K562 (cell line): ENCODE measurements at regions not wholly inside any gene's neighbourhood (a gene's known extent, or its start where the extent isn't known, plus 50 kb on each side); places are given as distances from the start of the nearest gene placed in this dataset.
A peak's percentile ranks its signal among the peaks of the same experiment; 100 is the strongest.

Experiments
- ELF4 ChIP-seq: fragments of 450-650 bp; formaldehyde crosslinking; IDR thresholded peaks from 2 replicates; pipeline ENCODE4 v1.4.0; 2022; ENCODE audit warnings: missing genetic modification characterization
- GATAD2A ChIP-seq: fragments of 450-650 bp; IDR thresholded peaks from 2 replicates; pipeline ENCODE4 v1.6.1; 2017
- HCFC1 ChIP-seq: IDR thresholded peaks from 2 replicates; pipeline ENCODE4 v1.6.1; 2012; ENCODE audit warnings: low read depth, low read length, improper control_type of control experiment
- JUNB ChIP-seq: fragments of 450-650 bp; formaldehyde crosslinking; conservative IDR thresholded peaks from 2 replicates; pipeline ENCODE4 v1.4.0; 2020; ENCODE audit warnings: mild to moderate bottlenecking
- MLLT1 ChIP-seq, 2 experiments: fragments of 450-650 bp; IDR thresholded peaks; 2 replicates each; pipeline ENCODE4 v1.6.1; 2016
- MXD1 ChIP-seq: fragments of 250-450 bp; sonication (Bioruptor Pico); IDR thresholded peaks from 2 replicates; pipeline ENCODE4 v1.8.0; 2021; ENCODE audit warnings: borderline replicate concordance, mild to moderate bottlenecking, moderate library complexity; ENCODE audit not compliant: poor library complexity, severe bottlenecking
- RBM14 ChIP-seq: fragments of 200-400 bp; formaldehyde crosslinking; IDR thresholded peaks from 2 replicates; pipeline ENCODE4 v1.6.1; 2018; ENCODE audit warnings: low read depth, mild to moderate bottlenecking, low read length, moderate library complexity, borderline replicate concordance; ENCODE audit not compliant: insufficient read depth
- RFX5 ChIP-seq: IDR thresholded peaks from 2 replicates; pipeline ENCODE4 v1.6.1; 2011; ENCODE audit warnings: low read depth, mild to moderate bottlenecking, improper control_type of control experiment, low read length
- ZBTB49 ChIP-seq: sonication (generic); formaldehyde crosslinking; IDR thresholded peaks from 2 replicates; pipeline ENCODE4 v1.8.0; 2022; ENCODE audit warnings: missing genetic modification reagents, mild to moderate bottlenecking, borderline replicate concordance
- TF ChIP-seq, protein P1 (sequence below), 3 experiments: fragments of 200-800 bp in 1 of 3; sonication (Bioruptor generic) in 1 of 3; sonication (generic) in 1 of 3; formaldehyde crosslinking in 1 of 3; IDR thresholded peaks; 2 replicates each; pipeline versions ENCODE4 v1.6.1 to v1.8.0; 2016 to 2022; ENCODE audit warnings: mild to moderate bottlenecking in 2 of 3, missing compliant biosample characterization in 2 of 3, missing genetic modification characterization in 2 of 3, missing genetic modification reagents in 1 of 3
- TF ChIP-seq, protein P2 (sequence below), 2 experiments: fragments of 450-650 bp in 1 of 2; sonication (generic) in 1 of 2; formaldehyde crosslinking in 1 of 2; IDR thresholded peaks; 2 replicates each; pipeline versions ENCODE4 v1.7.1 to v1.9.0; 2016 to 2022; ENCODE audit warnings: inconsistent platforms in 1 of 2, mild to moderate bottlenecking in 1 of 2, missing genetic modification reagents in 1 of 2

DNA sequence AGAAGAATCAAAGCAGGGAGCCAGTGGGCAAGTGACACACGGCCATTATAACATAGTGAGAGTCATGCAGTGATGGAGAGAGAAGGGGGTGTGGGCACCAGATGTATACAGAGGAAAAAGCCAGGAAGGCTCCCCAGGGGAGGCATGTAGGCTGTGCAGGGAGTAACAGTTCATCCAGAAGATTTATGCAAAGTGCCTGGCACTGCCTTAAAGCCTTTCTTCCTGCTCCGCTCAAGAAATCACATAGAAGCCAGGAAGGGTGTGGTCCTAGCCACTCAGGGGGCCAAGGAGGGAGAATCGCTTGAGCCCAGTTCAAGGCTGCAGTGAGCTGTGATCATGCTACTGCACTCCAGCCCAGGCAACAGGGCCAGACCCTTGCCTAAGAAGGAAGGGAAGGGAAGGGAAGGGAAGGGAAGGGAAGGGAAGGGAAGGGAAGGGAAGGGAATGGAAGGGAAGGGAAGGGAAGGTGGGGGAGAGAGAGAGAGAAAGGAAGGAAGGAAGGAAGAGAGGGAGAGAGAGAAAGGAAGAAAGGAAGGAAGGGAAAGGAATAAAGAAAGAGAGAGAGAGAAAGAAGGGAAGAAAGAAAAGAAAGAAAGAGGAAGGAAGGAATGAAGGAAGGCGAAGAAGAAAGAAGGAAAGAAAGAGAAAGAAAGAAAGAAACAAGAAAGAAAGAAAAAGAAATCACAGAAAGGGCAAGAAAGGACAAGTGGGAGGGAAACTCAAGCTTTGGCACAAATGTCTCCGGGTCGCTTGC lies 89.8 kb downstream of the LHX2 start (continued):
- TF ChIP-seq, protein P1, sequence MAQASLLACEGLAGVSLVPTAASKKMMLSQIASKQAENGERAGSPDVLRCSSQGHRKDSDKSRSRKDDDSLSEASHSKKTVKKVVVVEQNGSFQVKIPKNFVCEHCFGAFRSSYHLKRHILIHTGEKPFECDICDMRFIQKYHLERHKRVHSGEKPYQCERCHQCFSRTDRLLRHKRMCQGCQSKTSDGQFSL (CRISPR knock-in tag; IDR thresholded peaks at IDR 0.05) = no peak
- TF ChIP-seq, protein P1 (tag; IDR thresholded peaks at IDR 0.05) = no peak
- TF ChIP-seq, protein P2, sequence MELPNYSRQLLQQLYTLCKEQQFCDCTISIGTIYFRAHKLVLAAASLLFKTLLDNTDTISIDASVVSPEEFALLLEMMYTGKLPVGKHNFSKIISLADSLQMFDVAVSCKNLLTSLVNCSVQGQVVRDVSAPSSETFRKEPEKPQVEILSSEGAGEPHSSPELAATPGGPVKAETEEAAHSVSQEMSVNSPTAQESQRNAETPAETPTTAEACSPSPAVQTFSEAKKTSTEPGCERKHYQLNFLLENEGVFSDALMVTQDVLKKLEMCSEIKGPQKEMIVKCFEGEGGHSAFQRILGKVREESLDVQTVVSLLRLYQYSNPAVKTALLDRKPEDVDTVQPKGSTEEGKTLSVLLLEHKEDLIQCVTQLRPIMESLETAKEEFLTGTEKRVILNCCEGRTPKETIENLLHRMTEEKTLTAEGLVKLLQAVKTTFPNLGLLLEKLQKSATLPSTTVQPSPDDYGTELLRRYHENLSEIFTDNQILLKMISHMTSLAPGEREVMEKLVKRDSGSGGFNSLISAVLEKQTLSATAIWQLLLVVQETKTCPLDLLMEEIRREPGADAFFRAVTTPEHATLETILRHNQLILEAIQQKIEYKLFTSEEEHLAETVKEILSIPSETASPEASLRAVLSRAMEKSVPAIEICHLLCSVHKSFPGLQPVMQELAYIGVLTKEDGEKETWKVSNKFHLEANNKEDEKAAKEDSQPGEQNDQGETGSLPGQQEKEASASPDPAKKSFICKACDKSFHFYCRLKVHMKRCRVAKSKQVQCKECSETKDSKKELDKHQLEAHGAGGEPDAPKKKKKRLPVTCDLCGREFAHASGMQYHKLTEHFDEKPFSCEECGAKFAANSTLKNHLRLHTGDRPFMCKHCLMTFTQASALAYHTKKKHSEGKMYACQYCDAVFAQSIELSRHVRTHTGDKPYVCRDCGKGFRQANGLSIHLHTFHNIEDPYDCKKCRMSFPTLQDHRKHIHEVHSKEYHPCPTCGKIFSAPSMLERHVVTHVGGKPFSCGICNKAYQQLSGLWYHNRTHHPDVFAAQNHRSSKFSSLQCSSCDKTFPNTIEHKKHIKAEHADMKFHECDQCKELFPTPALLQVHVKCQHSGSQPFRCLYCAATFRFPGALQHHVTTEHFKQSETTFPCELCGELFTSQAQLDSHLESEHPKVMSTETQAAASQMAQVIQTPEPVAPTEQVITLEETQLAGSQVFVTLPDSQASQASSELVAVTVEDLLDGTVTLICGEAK (IDR thresholded peaks at IDR 0.05) = no peak
- TF ChIP-seq, protein P2 (CRISPR knock-in tag; IDR thresholded peaks at IDR 0.05) = no peak
- no peak for TF ChIP-seq HCFC1
- TF ChIP-seq ELF4 (CRISPR knock-in tag) = peak; percentile 56; the same call in 1 of the 2 replicates
- no peak for TF ChIP-seq JUNB (CRISPR knock-in tag)
- TF ChIP-seq MLLT1 (IDR thresholded peaks at IDR 0.05) = no peak
- no peak for TF ChIP-seq RBM14
- no peak for TF ChIP-seq RFX5
- TF ChIP-seq MXD1 (CRISPR knock-in tag) = no peak
- TF ChIP-seq GATAD2A = no peak
- TF ChIP-seq ZBTB49 (CRISPR knock-in tag) = no peak
